Medulla oblongata (tissue), 1 donor: ENCODE measurements at regions not wholly inside any gene's neighbourhood (a gene's known extent, or its start where the extent isn't known, plus 50 kb on each side); places are given as distances from the start of the nearest gene placed in this dataset.

ENCODE experiments used
- DNase-seq: peaks from one replicate; pipeline ENCODE4 v3.0.0-alpha.2; 2015; ENCODE audit errors: extremely low spot score

DNA sequence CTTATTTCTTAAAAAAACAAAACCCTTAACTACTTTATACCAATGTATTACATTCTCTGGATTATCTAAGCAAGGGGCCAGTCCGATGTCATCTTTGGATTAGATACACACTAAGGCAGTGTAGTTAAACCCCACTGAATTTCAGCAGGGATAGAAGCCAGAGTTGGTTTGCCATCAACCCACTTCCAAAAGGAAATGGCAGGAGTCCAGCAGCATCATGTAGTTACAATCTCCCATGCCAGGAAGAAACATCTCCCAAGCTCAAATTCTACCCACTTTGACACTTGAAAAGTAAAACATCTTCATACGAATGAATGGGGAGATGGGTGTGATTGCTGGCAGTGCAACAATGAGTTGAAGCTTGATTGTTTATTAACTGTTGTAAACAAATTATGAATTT, 203.5 kb upstream of the PLXNC1 start:
- DNase-seq, result no peak

DNA sequence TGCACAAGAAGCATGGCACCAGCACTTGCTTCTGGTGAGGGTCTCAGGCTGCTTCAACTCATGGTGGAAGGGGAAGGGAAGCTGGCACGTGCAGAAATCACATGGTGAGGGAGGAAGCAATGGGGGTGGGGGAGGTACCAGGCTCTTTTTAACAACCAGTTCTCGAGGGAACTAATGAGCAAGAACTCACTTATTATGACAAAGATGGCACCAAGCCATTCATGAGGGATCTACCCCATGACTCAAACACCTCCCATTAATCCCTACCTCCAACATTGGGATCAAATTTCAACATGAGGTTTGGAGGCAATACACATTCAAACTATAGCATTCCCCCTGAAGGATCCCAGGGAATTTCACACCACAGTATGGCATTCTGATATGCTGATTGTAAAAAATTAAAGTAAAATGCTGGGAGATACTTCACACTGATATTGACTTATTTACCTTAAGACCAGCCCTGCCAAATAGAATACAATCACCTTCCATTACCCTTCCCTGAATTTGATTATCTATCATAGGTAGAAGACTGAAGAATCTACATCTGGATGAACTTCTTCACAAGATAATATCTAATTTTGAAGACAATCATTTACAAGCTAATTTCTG, 201.7 kb upstream of the PLXNC1 start:
- no peak for DNase-seq

- no peak for DNase-seq
Observed at GRCh38 chr12:93947486-93947885, 200.9 kb upstream of the PLXNC1 start.

- DNase-seq, result no peak
Observed at GRCh38 chr12:93950311-93950710, 198.1 kb upstream of the PLXNC1 start.

DNA sequence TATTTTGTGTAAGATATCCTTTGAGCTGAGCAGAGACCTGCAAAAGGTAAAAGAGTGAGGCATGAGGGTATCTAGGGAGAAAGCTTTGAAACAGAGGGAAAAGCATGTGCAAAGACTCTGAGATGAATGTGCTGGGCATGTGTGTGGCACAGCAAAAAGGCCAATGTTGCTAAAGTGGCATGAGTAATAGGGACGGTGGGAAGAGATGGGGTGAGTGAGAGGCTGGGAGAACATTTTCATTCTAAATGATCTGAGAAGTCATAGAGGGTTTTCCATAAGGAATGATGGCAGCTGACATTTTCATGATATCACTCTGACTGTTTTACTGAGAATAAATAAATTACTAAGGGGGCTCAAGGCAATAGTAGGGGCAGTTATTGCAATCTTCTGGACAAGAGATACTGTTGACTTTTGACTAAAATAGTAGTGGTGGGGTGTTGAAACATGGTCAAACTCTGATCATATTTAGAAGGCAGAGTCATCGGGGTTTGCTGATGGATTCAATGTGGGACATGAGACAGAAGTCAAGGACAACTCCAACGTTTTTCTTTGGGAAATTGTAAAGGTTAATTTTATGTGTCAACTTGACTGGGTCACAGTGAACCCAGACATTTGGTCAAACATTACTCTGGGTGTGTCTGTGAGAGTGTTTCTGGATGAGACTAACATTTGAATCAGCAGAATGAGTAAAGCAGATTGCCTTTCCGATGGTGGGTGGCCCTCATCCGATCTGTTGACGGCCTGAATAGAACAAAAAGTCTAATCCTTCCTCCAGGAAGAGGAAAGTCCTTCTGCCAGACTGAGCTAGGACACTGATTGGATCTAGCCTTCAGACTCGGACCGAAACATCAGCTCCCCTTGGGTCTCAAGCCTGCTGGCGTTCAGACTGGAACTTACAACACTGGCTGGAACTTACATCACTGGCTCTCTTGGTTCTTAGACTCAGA, 193.9 kb upstream of the PLXNC1 start:
- DNase-seq, result no peak

DNA sequence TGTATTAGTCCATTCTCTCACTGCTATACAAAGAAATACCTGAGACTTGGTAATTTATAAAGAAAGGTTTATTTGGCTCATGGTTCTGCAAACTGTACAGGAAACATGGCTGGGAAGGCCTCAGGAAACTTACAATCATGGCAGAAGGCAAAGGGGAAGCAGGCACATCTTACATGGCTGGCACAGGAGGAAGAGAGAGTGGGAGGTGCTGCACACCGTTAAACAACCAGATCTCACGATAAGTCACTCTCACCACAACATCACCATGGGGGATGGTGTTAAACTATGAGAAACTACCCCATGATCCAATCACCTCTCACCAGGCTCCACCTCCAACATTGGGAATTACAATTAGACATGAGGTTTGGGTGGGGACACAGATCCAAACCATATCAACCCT, 191.8 kb upstream of the PLXNC1 start:
- no peak for DNase-seq

DNA sequence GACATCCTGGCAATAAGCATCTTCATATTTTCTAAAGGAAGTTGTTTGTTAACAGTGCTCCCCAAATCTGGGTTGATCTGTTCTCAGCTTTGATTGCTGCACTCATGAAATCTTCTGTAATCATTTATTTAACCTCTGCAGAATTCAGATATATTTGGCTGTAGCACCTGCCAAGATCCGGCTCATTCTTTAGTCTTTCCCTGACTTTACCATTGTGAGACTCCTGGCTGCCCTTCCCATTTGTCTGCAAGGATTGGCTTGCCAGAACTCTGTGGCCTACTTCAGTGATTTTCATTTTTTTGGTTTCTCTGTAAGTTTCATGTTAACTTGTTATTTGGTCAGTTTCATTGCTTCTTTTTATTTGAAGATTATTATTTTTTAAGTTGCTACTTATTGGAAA, 191.2 kb upstream of the PLXNC1 start:
- DNase-seq, result peak; percentile 11

DNA sequence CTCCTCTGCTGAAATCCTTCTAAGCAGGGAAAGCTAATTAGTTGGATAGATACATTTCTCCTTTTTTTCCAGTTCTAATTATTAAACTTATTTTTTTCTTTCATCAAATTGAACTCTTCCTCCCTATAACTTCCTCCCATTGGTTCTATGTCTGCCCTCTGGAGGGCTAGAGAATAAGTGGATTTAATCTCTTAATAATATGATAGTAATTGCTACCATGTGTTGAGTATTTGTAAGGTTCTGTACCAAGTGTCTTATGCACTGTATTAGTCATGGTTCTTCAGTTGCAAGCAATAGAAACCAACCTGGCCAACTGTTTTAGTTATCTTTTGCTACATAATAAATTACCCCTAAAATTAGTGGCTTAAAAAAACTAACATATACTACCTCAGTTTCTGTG, 190.5 kb upstream of the PLXNC1 start:
- DNase-seq, result no peak

DNA sequence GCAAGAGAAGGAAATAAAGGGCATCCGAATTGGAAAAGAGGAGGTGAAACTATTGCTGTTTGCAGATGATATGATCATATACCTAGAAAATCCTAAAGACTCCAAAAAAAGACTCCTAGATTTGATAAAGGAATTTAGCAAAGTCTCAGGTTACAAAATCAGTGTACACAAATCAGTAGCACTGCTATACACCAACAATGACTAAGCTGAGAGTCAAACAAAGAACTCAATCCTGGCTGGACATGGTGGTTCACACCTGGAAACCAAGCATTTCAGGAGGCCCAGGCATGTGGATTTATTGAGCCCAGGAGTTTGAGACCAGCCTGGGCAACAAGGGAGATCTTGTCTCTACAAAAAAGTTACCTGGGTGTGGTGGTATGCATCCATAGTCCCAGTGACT, 188.7 kb upstream of the PLXNC1 start:
- DNase-seq, result no peak

- no peak for DNase-seq
Observed at GRCh38 chr12:93960521-93960920, 187.9 kb upstream of the PLXNC1 start.

DNA sequence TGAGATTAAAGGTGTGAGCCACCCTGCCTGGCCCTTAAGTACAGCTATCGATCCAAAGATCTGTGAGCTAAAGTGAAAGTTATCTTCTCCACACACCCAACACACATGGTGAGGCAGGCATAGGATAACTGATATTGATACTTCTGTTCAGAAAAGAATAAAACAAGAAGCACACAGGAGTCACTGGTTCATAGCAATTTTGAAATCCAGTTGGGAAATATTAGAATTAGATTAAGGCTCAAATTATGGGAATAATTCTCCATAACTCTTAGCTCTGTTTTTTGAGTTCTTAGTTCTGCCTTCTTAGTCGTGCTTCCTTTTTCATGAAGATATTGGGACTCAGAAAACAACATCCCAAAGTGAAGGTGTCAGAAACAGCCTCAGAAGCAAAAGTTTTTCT, 186.0 kb upstream of the PLXNC1 start:
- no peak for DNase-seq

GRCh38 chr12:93964936-93965335, 183.4 kb upstream of the PLXNC1 start:
- no peak for DNase-seq

DNA sequence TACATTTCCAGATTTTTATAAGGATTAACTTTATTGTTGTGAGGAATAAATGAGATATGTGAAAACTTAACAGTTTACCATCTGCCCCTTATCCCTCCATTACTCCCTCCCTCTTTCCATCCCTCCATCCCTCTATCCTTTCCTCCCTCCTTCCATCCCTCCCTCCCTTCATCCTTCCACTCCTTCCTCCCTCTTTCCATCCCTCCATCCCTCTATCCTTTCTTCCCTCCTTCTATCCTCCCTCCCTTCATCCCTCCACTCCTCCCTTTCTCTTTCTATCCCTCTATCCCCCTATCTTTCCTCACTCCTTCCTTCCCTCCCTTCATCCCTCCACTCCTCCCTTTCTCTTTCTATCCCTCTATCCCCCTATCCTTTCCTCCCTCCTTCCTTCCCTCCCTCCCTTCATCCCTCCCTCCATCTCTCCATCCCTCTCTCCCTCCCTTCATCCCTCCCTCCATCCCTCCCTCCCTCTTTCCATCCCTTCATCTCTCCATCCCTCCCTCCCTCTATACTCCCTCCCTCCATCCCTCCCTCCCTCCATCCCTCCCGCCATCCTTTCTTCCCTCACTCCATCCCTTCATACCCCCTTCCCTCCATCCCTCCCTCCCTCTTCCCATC, 181.8 kb upstream of the PLXNC1 start:
- DNase-seq, result no peak

- no peak for DNase-seq
Observed at GRCh38 chr12:93967454-93967853, 180.9 kb upstream of the PLXNC1 start.

DNA sequence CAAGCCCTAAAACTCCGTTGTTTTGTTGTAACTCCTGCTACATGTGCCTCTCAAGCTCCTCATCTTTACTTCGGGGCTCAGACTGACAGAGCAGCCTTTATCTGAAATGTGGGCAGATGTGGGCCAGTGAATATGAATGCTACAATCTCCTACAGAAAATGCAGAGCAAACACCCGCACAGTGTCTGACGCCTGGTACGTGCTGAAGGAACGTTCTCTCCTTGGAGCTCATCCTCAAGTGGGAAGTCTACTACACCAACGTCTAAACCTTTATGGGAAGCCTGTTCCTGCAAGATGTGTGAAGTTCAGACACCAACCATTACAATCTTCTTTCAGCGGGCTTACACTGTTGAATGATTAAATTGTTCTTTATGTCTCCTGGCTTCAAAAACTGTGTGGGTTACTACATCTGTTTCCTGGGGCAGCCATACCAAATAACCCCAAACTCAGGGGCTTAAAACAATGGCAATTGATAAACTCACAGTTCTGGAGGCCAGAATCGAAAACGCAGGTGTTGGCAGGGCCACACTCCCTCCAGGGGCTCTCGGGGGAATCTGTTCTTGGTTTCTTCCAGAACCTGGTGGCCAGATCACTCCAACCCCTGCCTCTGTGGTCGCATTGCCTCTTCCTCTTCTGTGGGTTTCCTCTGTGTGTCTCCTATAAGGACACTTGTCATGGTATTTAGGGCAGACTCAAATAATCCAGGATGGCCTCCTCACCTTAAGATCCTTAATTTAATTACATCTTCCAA, 179.7 kb upstream of the PLXNC1 start:
- DNase-seq, result no peak

DNA sequence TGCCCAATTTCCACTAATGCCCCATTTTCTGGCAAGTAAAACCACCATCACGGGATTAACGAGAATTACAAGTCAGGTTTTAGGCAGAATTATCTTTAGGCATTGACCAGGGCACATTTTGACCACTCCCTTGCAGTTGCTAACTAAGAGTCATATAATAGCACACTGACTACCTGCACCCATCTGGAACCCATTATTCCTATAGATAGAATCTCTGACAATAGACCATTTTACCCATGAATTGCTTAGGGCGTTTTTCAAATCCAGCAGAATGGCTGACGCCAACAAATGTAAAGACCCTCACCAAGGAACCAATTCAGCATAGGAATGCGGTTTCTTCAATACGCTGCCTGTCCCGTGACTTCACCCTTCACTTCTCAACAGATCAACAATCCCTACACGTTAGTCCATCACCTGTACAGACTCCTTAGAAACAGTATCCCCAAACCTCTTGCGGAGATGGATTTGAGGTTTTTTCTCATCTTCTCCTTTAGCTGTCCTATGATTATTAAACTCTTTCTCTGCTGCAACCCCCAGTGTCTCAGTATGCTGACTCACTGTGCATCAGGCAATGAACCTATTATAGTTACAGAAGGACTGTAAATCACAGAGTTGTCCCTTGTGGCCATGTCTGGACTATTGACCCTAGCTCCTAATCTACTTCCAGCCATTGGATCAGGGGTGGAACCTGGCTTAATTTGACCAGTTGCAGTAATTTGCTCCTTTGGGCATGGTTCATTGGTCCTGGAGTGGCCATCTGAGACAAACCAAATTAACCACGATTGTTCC, 177.3 kb upstream of the PLXNC1 start:
- no peak for DNase-seq

DNA sequence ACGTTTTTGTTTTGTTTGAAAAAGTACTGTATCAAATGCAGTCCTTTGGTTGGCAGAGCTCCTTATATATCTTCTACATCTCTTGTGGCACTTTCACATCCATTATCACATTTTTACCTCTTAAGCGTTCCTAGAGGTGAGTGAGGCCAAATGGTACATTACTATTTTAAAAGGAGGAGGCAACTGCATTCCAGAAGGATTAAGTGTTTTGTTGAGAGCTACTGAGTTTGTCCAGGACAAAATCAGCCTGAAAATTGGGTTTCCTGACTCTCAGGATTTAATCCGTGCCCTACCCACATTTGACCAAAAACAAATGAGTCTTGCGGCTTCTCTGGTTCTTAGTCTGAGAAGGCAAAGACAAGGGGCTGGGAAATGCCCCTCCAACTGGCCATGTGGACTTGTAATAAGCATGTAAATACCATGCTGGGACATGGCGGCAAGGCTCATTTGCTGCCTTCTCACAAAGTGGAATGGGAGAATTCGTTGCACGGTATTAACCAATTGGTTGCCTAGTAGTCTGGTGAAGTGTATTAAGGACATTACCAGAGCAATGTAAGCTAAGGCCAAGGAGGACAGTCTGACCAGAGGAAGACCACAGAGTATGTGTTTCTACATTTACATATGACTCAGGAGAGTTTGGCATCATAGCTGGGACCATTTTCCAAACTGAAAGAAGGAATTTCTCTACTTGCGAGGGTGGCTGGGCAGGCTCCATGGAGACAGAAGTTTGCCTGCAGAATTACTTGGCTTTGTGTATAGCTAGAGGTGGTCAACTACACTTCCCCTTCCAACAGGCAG, 175.8 kb upstream of the PLXNC1 start:
- DNase-seq, result no peak

GRCh38 chr12:93974252-93974651, 174.1 kb upstream of the PLXNC1 start:
- peak; percentile 72 for DNase-seq

DNA sequence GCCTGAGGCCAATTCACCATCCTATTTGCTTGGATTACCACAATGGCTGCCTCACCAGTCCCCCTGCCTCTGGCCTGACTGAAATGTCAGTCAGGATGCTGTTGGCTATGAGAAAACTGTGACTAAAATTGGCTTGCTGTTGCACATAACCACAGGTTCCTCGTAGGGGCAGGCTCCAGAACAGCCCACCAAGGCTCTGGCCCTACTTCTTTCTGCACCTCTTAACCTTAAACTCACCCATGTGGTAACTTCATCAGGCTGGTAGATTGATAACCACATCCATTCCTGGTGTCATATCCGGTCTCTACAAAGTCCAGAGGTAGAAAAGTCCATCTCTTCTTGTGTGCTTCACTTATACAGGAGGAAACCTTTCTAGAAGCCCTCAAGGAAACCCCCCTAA, 172.4 kb upstream of the PLXNC1 start:
- no peak for DNase-seq

- no peak for DNase-seq
Observed at GRCh38 chr12:93977081-93977480, 171.3 kb upstream of the PLXNC1 start.

DNA sequence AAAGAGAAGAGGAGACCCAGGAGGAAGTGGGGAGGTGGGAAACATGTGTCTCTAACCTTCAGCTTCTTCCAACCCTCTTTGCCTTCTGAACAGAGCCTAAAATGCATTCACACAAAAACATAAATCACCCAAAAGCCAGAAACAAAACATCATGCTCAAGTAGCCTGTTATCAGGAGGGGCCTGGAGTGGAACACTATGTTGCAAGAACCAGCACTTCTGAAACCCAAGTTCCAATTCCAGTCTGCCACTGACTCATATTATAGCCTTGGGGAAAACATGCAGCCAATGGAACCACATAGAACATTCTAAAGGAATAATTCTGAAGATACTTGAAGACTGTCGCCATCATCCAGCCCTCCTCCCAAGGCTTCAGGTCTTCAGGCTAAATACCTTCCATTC, 169.8 kb upstream of the PLXNC1 start:
- DNase-seq, result no peak
